Fibroblast of pulmonary artery (primary cell): ENCODE measurements at regions not wholly inside any gene's neighbourhood (a gene's known extent, or its start where the extent isn't known, plus 50 kb on each side); places are given as distances from the start of the nearest gene placed in this dataset.

Experiments
- DNase-seq: peaks from one replicate; pipeline ENCODE4 v3.0.0-alpha.2; 2010; ENCODE audit warnings: low read depth
- H3K4me3 ChIP-seq: replicated peaks from 2 replicates; pipeline ENCODE4 v1.5.1; 2011; ENCODE audit warnings: low read depth, mild to moderate bottlenecking, control low read depth, low read length, moderate library complexity
- TF ChIP-seq, protein P1 (sequence below): IDR thresholded peaks from 2 replicates; pipeline ENCODE4 v1.5.1; 2011; ENCODE audit warnings: mild to moderate bottlenecking, control low read depth, low read length, inconsistent platforms; ENCODE audit errors: missing control alignments

DNA sequence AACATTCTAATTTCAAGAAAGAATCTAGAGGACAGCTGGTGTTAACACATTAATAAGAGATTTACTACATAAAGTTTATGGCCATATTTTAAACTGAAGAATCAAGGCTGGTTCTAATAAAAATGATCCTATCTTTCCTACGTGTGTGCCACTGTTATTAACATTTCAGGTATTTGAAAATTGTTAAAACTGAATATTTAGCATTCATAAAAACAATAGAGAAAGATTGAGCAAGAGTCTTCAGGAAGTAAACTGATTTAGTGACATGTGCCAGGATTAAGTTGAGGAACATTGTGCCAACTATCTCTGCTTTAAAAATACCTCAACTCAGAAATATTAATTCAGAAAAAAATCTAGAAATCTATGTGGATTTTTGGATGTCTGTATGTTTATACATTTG is 810.1 kb downstream of the FAT4 start:
- H3K4me3 ChIP-seq: no peak overlapping the region
- DNase-seq: peak; percentile 51
- TF ChIP-seq, protein P1, sequence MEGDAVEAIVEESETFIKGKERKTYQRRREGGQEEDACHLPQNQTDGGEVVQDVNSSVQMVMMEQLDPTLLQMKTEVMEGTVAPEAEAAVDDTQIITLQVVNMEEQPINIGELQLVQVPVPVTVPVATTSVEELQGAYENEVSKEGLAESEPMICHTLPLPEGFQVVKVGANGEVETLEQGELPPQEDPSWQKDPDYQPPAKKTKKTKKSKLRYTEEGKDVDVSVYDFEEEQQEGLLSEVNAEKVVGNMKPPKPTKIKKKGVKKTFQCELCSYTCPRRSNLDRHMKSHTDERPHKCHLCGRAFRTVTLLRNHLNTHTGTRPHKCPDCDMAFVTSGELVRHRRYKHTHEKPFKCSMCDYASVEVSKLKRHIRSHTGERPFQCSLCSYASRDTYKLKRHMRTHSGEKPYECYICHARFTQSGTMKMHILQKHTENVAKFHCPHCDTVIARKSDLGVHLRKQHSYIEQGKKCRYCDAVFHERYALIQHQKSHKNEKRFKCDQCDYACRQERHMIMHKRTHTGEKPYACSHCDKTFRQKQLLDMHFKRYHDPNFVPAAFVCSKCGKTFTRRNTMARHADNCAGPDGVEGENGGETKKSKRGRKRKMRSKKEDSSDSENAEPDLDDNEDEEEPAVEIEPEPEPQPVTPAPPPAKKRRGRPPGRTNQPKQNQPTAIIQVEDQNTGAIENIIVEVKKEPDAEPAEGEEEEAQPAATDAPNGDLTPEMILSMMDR: no peak

DNA sequence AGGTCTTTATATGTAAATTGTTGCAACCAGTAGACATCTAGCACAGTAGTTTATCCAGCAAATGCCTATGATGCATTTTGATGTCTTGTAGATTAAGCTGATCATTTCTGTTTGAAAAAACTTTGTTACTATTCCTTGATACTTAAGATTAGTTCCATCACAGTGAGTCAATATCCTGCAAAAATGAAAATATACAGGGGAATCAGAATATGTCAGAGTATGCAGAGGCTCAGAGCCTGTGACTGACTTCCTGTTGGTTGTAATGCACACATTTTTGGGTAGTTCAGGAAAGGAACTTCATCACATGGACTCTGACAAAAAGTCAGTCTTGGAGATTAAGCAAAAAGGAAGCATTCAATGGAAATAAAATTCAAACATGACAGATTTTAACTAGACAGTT is 815.5 kb downstream of the FAT4 start:
- H3K4me3 ChIP-seq: no peak overlapping the region
- TF ChIP-seq, protein P1: no peak
- peak; percentile 13 for DNase-seq

DNA sequence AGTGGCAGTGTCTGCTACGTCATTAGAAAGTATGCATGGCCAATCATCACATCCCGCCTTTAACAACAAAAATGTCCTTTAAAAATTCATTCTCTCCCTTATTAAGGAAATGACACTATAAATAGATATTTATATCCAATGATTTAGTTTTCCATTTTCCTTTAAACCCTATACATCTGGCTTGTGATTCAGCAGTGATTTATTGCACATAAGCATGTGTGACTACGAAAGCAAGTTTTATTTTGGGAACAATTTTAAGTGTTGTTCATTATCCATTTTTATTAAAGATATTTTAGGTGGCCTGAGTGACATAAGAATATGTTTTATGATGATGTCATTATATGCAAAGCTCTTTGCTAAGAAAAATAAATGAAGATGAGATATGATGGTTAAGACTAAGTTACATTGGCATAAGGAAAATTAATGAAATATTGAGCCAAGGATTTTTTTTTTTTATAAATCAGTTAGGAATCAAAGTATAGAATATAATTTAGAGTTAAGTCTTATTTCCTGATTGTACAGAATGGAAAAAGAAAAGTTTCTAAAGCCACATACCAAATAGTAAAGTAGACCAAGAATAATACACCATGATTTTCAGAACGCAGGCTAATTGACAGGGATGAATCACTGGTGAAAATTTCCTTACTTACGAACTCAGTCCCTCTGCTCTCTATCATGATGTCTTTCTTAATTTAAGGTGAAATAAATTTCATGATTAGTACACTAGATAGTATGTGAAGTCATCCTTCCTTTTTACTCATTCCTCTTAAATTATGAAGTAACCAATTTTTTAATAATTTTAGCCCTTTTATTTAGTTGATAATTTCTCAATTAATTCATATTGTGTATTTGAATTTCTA is 822.4 kb downstream of the FAT4 start:
- DNase-seq: no peak
- TF ChIP-seq, protein P1: no peak
- no peak overlapping the region for H3K4me3 ChIP-seq

DNA sequence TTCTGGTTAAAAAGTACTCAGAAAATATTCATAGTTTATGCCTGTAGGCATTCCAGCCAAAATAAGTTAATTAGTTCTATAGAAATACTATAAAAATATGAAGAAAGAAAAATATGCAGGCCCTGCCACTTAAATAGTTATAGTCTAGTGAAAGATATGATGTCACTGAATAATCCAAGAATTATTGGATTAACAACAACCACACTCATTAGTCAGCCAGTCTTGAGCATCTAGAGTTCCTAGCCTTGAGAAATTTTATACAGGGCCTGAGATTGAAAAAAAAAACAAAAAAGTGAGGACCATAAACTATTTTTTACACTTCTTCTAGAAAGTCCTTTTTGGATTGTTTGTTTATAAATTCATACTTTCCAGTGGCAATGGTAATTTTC is 823.0 kb downstream of the FAT4 start:
- TF ChIP-seq, protein P1: no peak
- H3K4me3 ChIP-seq: no peak overlapping the region
- no peak for DNase-seq

DNA sequence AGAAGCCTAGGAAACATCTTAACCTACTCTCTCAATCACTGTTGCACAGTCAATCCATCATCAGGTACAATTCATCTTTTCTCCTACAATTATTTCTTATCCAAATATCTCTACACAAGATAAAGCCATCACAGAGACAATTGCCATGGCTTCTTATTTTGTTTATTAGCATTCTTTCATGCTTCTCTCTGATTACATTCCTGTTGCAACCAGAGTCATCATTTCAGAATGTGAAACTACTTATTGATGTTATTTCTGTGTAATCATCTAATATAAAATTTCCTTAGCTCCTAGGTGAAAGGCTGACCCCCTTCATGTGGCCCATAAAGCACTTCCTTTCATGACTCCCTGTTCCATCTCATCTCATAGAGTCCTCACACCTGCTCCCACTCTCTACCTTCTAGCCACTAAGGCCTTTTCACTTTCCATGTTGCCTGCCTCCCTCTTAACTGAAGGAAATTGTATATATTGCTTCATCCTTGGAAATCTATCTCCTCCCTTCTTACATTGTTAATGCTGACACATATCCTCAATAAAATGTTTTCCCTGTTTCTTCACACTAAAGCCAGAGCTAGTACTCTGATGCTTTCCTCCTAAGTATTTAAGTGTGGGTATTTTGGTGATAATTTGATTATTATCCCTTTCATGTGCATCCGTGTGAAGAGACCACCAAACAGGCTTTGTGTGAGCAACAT is 829.9 kb downstream of the FAT4 start:
- H3K4me3 ChIP-seq: no peak overlapping the region
- DNase-seq: no peak
- TF ChIP-seq, protein P1: no peak

DNA sequence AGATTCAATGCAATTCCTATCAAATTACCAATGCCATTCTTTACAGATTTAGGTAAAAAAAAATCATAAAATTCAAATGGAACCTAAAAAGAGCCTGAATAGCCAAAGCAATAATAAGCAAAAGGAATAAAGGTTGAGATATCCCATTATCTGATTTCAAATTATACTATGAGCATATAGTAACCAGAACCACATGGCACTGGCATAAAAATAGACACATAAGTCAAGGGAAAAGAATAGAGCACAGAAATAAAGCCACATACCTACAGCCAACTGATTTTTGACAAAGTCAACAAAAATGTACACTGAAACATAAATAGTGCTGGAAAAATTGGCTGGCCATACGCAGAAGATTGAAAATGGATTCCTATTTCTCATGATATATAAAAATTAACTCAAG is 853.7 kb downstream of the FAT4 start:
- no peak for DNase-seq
- H3K4me3 ChIP-seq: no peak overlapping the region
- TF ChIP-seq, protein P1: no peak
